Inflammatory macrophage (primary cell): ENCODE measurements at regions not wholly inside any gene's neighbourhood (a gene's known extent, or its start where the extent isn't known, plus 50 kb on each side); places are given as distances from the start of the nearest gene placed in this dataset.

Experiments used
- DNase-seq, 2 donors: peaks; one replicate each; pipeline ENCODE4 v3.0.0-alpha.2; 2020 to 2022

- DNase-seq = peak; percentile 72 to 88
Observed at GRCh38 chr1:94734963-94735901, 84.9 kb upstream of the SLC44A3 start.

- no peak for DNase-seq
Observed at GRCh38 chr1:94731891-94732290, 88.3 kb upstream of the SLC44A3 start.

- DNase-seq = no peak
Observed at GRCh38 chr1:94730450-94730849, 89.7 kb upstream of the SLC44A3 start.

GRCh38 chr1:94729267-94729666 lies 90.9 kb upstream of the SLC44A3 start:
- DNase-seq = no peak

- DNase-seq = no peak
Observed at GRCh38 chr1:94727846-94728715, 92.1 kb upstream of the SLC44A3 start.

GRCh38 chr1:94726981-94727685 lies 93.0 kb upstream of the SLC44A3 start:
- no peak for DNase-seq

GRCh38 chr1:94725566-94725965 lies 94.6 kb upstream of the SLC44A3 start:
- peak; percentile 17 to 59 for DNase-seq

- DNase-seq = no peak
Observed at GRCh38 chr1:94723894-94724293, 96.3 kb upstream of the SLC44A3 start.

- no peak for DNase-seq
Observed at GRCh38 chr1:94723463-94723862, 96.7 kb upstream of the SLC44A3 start.

- no peak for DNase-seq
Observed at GRCh38 chr1:94722181-94722580, 98.0 kb upstream of the SLC44A3 start.

- peak; percentile 92 to 95 for DNase-seq
Observed at GRCh38 chr1:94721240-94721639, 98.9 kb upstream of the SLC44A3 start.

GRCh38 chr1:94719926-94720793 lies 100.0 kb upstream of the SLC44A3 start:
- DNase-seq = peak; percentile 95 to 98

- DNase-seq = peak; percentile 20 to 30
Observed at GRCh38 chr1:94716965-94717364, 103.2 kb upstream of the SLC44A3 start.

GRCh38 chr1:94715321-94715720 lies 104.8 kb upstream of the SLC44A3 start:
- DNase-seq = no peak

GRCh38 chr1:94714552-94714951 lies 105.6 kb upstream of the SLC44A3 start:
- DNase-seq = no peak

GRCh38 chr1:94714152-94714551 lies 106.0 kb upstream of the SLC44A3 start:
- DNase-seq = no peak

GRCh38 chr1:94713472-94714141 lies 106.5 kb upstream of the SLC44A3 start:
- peak; percentile 96 to 98 for DNase-seq

GRCh38 chr1:94709891-94710581 lies 110.1 kb upstream of the SLC44A3 start:
- no peak for DNase-seq

- no peak for DNase-seq
Observed at GRCh38 chr1:94708811-94709210, 111.3 kb upstream of the SLC44A3 start.

- DNase-seq = no peak
Observed at GRCh38 chr1:94708299-94708685, 111.9 kb upstream of the SLC44A3 start.
